ENCODE measurements at regions not wholly inside any gene's neighbourhood (a gene's known extent, or its start where the extent isn't known, plus 50 kb on each side); places are given as distances from the start of the nearest gene placed in this dataset.

DNA sequence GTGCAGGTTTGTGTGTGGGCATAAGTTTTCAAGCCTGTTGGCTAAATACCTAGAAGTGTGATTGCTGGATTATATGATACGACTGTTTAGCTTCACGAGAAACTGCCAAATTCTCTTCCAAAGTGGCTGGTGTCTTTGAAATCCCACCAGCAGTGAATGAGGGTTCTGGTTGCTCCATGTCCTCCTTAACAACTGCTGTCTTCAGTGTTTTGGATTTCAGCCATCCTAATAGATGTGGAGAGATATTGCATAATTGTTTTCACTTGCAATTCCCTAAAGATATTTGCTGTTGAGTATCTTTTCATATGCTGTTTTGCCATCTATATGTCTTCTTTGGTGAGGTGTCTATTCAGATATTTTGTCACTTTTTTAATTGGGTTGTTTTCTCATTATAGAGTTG, 390.5 kb downstream of the ZNF536 start:
- TF ChIP-seq, protein P1, sequence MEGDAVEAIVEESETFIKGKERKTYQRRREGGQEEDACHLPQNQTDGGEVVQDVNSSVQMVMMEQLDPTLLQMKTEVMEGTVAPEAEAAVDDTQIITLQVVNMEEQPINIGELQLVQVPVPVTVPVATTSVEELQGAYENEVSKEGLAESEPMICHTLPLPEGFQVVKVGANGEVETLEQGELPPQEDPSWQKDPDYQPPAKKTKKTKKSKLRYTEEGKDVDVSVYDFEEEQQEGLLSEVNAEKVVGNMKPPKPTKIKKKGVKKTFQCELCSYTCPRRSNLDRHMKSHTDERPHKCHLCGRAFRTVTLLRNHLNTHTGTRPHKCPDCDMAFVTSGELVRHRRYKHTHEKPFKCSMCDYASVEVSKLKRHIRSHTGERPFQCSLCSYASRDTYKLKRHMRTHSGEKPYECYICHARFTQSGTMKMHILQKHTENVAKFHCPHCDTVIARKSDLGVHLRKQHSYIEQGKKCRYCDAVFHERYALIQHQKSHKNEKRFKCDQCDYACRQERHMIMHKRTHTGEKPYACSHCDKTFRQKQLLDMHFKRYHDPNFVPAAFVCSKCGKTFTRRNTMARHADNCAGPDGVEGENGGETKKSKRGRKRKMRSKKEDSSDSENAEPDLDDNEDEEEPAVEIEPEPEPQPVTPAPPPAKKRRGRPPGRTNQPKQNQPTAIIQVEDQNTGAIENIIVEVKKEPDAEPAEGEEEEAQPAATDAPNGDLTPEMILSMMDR (IDR thresholded peaks at IDR 0.05), result no peak

DNA sequence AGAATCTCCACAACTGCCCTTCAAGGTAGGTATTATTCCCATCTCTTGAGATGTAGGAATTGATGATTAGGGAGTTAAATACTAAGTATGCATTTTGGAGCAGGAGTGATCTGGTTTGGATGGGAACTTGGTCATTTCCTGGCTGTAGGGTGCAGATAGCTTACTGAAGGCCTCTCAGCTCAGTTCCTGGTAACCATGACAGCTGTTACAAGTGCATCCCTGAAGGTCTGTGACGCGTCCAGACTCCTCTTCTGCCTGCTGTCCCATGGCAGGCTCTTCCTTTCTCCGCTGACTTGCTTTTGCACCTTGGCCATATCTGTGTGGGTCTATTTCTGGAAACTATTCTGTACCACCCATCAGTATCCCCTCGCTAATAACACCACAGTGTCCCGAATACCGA, 387.8 kb downstream of the ZNF536 start:
- TF ChIP-seq, protein P1 (IDR thresholded peaks at IDR 0.05), result no peak

DNA sequence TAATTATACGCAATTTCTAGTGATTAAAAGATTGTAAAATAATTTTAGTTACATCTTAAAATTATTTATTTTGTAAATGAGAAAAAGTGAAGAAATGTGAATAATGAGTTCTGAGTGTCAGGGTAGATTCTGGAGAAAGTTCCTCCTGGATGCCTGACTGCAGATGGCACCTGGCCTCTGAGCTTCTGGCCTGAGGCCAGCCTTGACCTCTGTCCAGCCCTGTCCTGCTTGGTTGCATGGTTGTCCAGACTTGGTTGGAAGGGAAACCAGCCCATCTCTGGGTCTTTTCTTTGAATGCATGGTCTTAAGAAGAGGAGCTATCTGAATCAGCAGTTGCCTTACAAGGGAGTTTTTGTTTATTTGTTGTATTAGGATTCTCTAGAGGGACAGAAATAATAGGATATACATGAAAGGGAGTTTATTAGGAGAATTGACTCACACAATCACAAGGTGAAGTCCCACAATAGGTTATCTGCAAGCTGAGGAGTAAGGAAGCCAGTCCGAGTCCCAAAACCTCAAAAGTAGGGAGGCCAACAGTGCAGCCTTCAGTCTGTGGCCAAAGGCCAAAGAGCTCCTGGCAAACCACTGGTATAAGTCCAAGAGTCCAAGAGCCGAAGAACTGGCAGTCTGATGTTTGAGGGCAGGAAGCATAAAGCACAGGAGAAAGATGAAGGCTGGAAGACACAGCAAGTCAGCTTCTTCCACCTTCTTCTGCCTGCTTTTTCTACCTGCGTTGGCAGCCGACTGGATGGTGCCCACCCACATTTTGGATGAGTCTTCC, 385.8 kb downstream of the ZNF536 start:
- TF ChIP-seq, protein P1 (IDR thresholded peaks at IDR 0.05), result no peak

DNA sequence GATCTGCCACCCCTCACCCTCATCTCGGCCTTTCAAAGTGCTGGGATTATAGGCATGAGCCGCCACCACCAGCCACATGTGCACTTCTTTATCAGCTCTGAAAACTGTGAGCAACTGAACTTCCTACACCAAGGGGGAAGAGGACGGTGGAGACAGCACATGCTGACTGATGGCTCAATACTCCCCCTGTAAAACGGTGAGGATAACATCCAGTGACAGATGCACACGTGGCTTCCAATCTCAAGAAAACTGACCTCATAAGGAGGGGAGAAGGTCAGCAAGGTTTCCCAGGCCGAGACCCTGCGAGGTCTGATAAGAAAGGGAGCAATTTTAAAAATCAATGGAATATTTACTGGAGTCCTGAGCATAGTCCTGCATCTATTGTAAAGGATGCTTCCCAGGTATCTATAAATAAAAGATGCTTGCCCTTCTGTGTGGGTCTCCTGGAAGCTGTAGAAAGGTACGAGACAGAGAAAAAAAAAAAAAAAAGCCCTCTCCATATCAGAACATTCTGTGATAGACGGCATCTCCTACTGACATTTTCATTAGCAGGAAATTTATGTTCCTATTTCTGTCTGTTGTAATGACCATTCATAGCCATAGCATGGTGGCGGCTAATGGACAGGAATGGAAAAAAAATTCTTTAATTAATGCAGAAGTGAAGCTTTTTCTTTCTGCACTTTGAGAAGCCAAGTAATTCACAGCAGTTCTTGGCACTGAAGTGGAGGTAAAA, 385.1 kb downstream of the ZNF536 start:
- TF ChIP-seq, protein P1 (IDR thresholded peaks at IDR 0.05), result no peak

DNA sequence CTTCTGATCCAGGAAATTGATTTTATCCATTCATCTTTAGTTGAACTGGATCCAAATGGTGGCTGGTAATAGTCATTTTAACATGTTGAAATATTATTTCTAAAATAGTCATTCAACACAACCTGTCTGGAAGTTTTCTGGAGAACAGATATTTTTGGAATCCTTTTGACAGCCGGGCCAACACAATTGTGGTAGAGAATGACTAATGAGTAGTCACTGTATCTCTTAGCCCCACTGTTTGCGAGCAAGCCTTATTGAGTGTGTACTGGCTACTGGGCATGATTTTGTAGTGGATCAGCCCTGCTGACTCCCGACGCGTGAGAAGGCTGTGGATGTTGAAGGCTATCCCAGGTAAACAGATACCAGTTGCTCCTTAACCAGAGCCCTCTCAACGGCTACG, 383.4 kb downstream of the ZNF536 start:
- TF ChIP-seq, protein P1 (IDR thresholded peaks at IDR 0.05), result no peak

DNA sequence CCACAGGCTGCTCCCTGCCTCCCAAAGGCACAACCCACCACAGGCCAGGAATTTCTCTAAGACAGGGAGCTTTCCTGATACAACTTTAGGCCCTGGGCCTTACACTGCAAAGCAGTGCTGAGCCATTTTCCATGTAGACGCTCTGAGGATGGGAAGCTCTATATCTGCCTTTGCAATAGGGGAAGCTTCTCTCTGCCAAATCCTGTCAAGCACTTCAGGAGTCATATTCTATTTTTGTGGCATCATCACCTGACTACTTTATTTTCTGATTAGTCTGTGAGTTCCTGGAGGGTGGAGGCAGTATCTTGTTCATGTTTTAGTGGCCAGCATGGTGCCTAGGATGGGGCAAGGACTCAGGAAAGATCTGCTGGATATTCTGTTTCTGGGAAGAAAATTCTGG, 382.0 kb downstream of the ZNF536 start:
- TF ChIP-seq, protein P1 (IDR thresholded peaks at IDR 0.05), result no peak

DNA sequence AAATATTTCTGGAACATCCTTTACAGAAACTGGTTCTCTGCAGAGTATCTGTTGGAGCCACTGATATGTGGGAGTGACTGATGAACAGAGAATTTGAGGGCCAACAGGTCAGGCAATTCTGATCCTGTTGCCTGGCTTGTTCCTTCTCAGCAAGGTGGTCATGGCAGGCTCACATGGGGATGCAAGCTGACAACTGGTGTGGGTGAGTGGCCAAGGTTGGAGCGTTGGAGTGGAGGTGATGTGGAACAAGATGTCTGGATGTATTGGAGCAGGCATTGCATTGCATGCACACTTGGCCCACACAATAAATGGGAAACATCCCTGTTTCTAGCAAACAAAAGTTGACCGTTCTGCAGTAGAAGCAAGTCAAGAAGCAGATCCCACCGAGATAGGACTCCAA, 380.7 kb downstream of the ZNF536 start:
- TF ChIP-seq, protein P1 (IDR thresholded peaks at IDR 0.05), result no peak
